Embryonic facial prominence (tissue), 1 donor: ENCODE measurements at regions not wholly inside any gene's neighbourhood (a gene's known extent, or its start where the extent isn't known, plus 50 kb on each side); places are given as distances from the start of the nearest gene placed in this dataset.

Source experiments
- DNase-seq: peaks from one replicate; pipeline ENCODE4 v3.0.0-alpha.2; 2016; ENCODE audit errors: extremely low spot score

DNA sequence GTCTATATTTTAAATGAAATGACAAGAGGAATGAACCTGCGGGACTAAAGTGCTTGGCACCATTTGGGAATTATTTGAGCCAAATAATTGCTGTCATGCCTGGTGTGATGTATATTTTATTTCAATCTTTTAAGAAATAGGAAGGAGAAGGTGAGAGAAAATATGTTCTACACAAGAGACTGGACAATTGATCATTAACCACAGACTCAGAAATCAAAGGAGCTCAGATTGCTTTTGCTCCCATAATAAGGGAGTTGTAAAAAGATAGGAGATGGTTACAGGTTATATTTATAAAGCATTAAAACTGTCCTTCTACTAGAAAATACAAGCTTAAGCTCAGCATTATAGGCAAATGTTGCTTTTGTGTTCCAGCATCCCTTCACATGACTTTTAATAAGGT, 515.2 kb upstream of the SULF2 start:
- DNase-seq = no peak

- peak; percentile 84 for DNase-seq
These were observed 513.7 kb upstream of the SULF2 start for GRCh38 chr20:48298851-48299484.

GRCh38 chr20:48298433-48298832, 513.2 kb upstream of the SULF2 start:
- DNase-seq = no peak

DNA sequence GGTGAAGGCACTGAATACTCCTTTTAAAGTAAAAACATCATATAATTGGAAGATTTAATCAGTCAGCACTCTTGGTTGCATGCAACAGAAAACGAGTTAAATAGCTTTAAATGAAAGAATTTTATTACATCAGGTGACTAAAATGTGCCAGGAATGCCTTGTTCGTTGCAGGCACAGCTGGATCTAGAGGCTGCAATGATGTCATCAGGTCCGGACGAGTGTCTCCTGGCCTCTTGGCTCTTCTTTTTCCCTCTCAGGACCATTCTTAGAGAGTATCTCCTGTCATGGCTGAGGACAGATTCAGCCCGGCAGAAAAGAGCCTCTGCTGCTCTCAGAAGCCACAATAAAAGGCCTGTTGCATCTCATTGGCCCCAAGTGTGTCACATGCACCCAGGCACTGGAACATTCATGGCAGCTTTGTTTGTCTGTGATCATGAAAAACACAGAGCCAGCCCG, 510.7 kb upstream of the SULF2 start:
- DNase-seq = no peak

- peak; percentile 87 for DNase-seq
These were observed 510.2 kb upstream of the SULF2 start for GRCh38 chr20:48295445-48295903.

DNA sequence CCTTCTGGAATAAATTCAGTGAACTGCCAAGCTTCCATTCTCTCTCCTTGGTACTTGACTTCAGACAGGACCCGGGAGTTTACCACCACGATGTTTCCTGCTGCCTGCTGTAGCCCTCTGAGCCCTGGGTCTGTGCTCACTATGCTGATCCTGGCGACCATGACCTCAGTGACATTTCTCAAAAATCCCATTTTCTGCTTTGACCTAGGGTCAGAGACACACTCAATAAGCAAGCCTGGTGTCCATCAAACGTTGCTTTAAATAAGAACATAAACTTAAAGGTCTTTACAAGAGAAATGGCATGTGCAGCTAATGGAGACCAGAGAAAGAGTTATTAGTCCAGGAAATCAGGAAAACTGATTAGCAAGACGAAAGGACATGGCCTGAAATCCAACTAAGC, 509.7 kb upstream of the SULF2 start:
- DNase-seq = no peak

DNA sequence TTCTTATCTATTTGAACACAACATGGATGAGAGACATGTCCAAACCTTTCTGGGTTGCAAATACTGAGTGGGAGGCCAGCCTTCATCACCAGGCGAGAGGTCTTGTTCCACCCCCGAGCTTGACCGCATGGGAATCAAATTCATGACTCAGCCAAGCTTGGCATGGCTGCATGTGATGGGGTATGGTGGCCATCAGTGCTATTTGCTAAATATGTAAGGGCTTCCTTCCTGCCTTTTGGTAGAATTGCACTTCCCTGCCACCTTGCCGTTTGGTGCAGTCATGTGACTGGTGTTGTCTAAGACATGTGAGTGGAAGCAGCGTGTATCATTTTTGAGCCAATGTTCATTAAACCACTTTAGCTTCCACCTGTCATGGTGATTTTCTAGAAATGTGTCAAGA, 508.9 kb upstream of the SULF2 start:
- DNase-seq = no peak

GRCh38 chr20:48293671-48294070, 508.4 kb upstream of the SULF2 start:
- DNase-seq = no peak

GRCh38 chr20:48292806-48293205, 507.5 kb upstream of the SULF2 start:
- DNase-seq = no peak

DNA sequence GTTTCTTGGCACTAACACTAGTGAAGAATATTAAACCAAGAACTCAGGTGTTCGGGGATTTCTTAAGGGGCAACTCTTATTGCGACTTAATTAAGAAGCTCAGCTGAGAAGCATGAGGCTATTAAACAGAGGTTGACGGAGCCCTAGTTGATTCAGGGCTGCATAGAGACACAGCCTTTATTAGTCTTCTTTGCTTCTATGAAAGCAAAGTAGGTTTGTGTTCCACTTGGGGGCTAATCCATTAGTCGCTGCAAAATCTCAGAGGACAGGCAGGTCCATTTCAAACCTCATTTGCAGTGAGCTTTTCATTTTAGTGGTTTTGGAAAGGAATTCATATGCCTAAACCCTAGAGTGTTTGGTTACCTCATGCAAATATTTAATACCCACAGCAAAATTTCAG, 506.6 kb upstream of the SULF2 start:
- no peak for DNase-seq

DNA sequence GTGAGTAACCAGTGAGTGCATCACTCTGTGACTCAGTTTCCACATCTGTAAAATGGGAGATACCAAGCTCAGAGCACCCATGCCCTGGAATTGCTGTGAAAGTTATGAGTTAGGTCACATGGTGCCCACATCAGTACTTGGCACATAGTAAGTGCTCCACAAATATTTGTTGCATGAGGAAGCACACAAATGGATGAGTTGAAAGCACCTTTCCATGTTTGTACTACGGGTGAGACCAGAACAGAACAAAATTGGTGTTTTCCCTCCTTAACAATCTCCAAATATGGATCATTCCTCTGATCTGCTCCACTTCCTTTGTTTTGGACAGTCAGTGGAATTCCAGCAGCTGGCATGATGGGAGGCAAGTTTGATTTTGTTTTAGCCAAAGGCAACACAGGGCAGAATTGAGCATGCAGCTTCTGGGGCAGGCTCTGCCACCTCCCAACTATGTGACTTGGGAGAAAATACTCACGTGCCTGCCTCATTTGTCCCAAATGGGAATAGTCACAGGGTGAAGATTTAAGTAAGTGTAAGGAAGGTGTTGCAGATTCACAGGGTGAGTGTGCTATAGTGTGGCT, 503.7 kb upstream of the SULF2 start:
- DNase-seq = no peak

GRCh38 chr20:48287552-48288170, 502.4 kb upstream of the SULF2 start:
- no peak for DNase-seq

- DNase-seq = no peak
These were observed 501.8 kb upstream of the SULF2 start for GRCh38 chr20:48287021-48287494.

DNA sequence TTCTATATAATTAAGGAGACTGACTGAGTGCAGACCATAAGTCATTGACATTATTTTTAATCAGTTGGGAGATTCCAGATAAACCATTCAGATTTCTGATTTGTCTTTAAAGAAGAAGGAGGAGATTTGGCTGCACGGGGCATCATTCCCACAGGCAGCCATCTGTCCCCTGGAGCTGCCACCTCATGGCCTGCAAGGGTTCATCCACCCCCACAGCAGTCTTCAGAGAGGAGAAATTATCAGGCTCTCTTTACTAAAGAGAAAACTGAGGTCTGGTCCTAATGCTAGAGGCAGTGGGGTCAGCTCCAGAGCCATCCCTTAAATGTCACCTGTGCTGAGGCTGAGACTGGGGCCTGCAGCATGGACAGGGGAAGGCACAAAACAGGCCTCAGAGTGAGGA, 501.3 kb upstream of the SULF2 start:
- no peak for DNase-seq

DNA sequence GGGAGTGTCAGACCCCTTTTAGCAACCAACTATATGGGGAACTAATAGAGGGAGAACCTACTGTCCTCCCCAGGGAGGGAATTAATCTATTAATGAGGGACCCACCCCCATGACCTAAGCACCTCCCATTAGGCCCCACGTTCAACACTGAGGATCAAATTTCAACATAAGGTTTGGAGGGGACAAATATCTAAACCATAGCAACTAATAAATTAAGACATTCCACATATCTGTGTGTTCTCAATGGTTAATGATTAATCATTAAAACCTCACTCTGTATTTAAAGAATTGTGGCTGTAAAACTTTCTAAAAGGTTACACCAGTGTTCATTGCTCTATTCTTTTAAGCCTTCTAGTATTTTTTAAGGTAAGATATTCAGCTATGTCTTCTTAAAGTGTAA, 500.4 kb upstream of the SULF2 start:
- no peak for DNase-seq

- no peak for DNase-seq
These were observed 499.6 kb upstream of the SULF2 start for GRCh38 chr20:48284837-48285236.

DNA sequence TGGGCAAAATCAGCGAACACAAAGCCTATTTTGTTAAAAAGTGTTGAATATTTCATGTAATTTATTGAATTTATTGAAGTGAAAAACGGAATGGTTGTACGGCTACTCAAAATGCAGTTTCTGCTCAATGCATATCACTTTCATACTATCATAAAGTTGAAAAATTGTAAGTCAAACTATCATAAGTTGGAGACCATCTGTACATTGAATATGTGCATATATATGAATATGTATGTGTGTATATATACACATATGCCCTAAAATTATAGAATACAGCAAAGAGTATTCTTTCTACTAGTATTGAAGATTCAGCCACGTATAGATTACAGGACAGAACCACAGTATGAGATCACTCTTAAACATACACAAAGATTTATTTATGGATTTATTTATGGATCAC, 499.0 kb upstream of the SULF2 start:
- DNase-seq = no peak

DNA sequence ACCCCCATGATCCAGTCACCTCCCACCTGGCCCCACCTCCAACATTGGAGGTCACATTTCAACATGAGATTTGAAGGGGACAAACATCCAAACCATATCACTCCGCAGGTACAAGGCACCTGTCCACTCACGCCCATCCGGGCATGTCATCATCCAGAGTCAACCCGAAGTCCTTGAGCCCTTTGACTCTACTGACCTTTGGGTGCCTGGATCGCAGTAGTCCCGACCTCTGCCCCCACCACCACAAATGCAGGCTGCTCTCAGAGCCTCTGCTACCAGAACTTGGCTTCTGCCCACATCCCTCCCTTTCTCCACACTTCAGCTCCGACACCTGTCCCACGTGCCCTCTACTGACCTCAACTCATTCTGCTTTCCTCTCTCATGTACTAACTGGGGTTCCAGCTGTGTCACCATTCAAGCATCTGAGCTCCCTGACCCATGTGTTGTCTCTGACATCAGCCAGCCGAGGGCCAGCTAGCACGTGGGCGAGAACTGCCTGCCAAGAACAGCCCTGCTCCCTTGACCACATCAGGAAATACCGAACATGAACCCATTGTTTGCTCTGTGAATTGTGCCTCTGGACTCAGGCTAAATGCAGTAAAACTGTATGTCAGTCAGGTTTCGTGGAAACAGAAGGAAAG, 498.3 kb upstream of the SULF2 start:
- no peak for DNase-seq

DNA sequence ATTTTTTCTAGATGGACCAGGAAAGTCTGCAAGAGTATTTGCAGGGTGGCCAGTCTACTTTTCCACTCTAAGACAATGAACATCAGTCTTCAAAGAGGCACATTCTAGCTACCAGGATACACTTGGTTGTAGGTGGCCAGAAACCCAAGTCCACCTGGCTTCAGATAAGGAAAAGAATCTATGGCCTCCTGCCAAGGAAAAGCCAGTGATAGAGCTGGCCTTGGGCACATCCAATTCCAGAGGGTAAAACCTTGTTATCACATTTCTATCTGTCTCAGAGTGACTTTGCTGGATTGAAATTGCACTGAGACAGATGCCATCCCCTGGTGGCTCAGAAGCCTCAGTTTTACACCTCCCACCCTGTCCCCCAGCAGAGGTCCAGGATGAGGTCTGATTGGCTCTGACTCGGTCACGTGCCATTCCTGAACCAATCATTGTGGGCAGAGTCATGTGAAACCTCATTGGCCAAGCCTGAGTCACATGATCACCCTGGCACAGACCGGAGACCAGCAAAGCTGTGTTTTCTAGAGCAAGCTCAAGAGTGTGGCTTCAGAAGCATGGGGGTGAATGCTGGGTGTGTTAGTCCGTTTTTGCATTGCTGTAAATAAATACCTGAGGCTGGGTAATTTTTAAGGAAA, 497.4 kb upstream of the SULF2 start:
- no peak for DNase-seq

GRCh38 chr20:48281501-48281900, 496.2 kb upstream of the SULF2 start:
- no peak for DNase-seq

- DNase-seq = no peak
These were observed 493.7 kb upstream of the SULF2 start for GRCh38 chr20:48278961-48279481.

DNA sequence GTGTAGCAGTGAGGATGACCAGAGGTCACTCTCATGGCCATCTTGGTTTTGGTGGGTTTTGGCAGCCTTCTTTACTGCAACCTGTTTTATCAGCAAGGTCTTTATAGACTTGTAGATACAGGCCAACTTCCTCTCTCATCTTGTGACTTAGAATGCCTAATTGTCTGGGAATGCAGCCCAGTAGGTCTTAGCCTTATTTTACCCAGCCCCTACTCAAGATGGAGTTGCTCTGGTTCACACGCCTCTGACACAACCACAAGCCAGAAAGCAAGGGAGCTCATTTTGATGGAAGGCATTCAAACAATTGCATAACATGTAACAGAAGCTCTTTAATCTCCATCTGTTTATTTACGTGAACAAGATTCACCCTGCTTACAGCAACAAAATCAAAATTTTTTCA, 492.0 kb upstream of the SULF2 start:
- DNase-seq = no peak
